Spleen (tissue), 7 donors: ENCODE measurements at regions not wholly inside any gene's neighbourhood (a gene's known extent, or its start where the extent isn't known, plus 50 kb on each side); places are given as distances from the start of the nearest gene placed in this dataset.

Experiments used
- CTCF ChIP-seq, 11 experiments: fragments of 200-600 bp in 7 of 11; fragments of 450-650 bp in 4 of 11; sonication (generic) in 4 of 11; IDR thresholded peaks in 8 of 11; conservative IDR thresholded peaks in 3 of 11; 1 replicate in 7 of 11; 2 replicates in 4 of 11; pipeline versions ENCODE4 v1.4.0 to v1.8.0; 2016 to 2021; ENCODE audit warnings: antibody characterized with exemption in 11 of 11, inconsistent platforms in 4 of 11, mild to moderate bottlenecking in 1 of 11
- POLR2AphosphoS5 ChIP-seq, 3 donors: sonication (generic); formaldehyde crosslinking; IDR thresholded peaks; one replicate each; pipeline ENCODE4 v1.5.1; 2017; ENCODE audit warnings: antibody characterized with exemption in 3 of 3
- donor health status: DM: no; HTN: no; CAD: no; lungs with moderate emphysema.
- donor health status: DM: no; HTN: no; CAD: no.
- donor health status: DM: no; HTN: no; CAD: no.

DNA sequence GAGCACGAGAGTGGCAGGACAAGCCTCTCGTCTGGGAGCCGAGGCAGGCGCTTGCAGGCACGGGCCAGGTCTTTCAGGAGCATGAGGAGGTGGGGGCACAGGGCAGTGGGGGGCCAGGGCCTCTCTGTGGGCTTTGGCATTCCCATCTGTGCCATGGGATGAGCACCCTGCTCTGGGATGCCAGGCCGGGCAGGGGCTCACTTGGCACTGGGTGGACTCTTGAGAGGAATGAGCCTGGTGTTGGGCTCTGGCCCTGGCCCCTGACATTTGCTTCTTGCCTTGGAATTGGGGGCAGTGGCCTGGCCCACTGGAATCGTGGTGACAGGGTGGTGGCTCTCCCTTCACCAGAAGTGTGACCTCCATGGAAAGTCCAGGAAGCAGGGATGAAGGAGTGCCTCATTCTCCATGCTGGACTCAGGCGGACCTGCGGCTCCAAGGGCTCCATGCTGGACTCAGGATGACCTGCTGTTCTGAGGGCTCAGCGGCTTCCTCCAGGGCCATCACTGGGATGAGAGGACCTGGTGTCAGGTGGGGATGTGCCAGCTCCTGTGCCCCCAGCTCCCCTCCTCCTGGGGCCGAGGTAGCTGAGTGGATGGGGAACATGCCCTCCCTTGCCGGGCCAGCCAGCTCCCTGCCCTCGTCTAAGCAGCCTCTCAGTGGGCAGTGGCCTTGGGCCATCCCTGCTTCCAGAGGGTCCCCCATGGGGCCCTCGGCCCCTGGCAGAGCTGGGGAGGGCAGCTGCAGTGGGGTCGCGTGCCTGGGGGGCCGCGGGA, 220.3 kb downstream of the KIF26A start:
- TF ChIP-seq CTCF (IDR thresholded peaks at IDR 0.05 in 8 of 11, conservative IDR thresholded peaks at IDR 0.05 in 3 of 11) = no peak
- no peak for TF ChIP-seq POLR2AphosphoS5 (IDR thresholded peaks at IDR 0.05)
